GM19452 (cell line): ENCODE measurements at regions not wholly inside any gene's neighbourhood (a gene's known extent, or its start where the extent isn't known, plus 50 kb on each side); places are given as distances from the start of the nearest gene placed in this dataset.
A peak's percentile ranks its signal among the peaks of the same experiment; 100 is the strongest.

Experiments
- ATAC-seq: cut with Tn5 transposase; IDR thresholded peaks from one replicate; pipeline ENCODE4 v1.9.1; 2021; ENCODE audit not compliant: unreplicated experiment

- no peak for ATAC-seq
These were observed 298.8 kb upstream of the CTSO start for GRCh38 chr4:156252358-156252921.

- ATAC-seq, result no peak
These were observed 297.9 kb upstream of the CTSO start for GRCh38 chr4:156251373-156252065.

GRCh38 chr4:156248917-156249316 lies 295.3 kb upstream of the CTSO start:
- no peak for ATAC-seq

- ATAC-seq, result no peak
These were observed 293.8 kb upstream of the CTSO start for GRCh38 chr4:156247470-156247869.

- ATAC-seq, result no peak
These were observed 289.3 kb upstream of the CTSO start for GRCh38 chr4:156243015-156243414.

GRCh38 chr4:156242390-156242789 lies 288.7 kb upstream of the CTSO start:
- ATAC-seq, result no peak

- ATAC-seq, result no peak
These were observed 288.2 kb upstream of the CTSO start for GRCh38 chr4:156241896-156242295.

GRCh38 chr4:156238171-156238570 lies 284.5 kb upstream of the CTSO start:
- ATAC-seq, result no peak

GRCh38 chr4:156237231-156237630 lies 283.6 kb upstream of the CTSO start:
- no peak for ATAC-seq

- ATAC-seq, result no peak
These were observed 276.5 kb upstream of the CTSO start for GRCh38 chr4:156230176-156230575.

GRCh38 chr4:156228676-156229075 lies 275.0 kb upstream of the CTSO start:
- ATAC-seq, result no peak

- no peak for ATAC-seq
These were observed 273.7 kb upstream of the CTSO start for GRCh38 chr4:156227321-156227720.

GRCh38 chr4:156223985-156224384 lies 270.3 kb upstream of the CTSO start:
- no peak for ATAC-seq

- no peak for ATAC-seq
These were observed 263.6 kb upstream of the CTSO start for GRCh38 chr4:156217236-156217635.

- ATAC-seq, result peak; percentile 89
These were observed 247.4 kb upstream of the CTSO start for GRCh38 chr4:156201050-156201449.

GRCh38 chr4:156198511-156198910 lies 244.8 kb upstream of the CTSO start:
- no peak for ATAC-seq

- ATAC-seq, result no peak
These were observed 243.6 kb upstream of the CTSO start for GRCh38 chr4:156197216-156197615.

- no peak for ATAC-seq
These were observed 243.1 kb upstream of the CTSO start for GRCh38 chr4:156196722-156197121.

- ATAC-seq, result peak; percentile 76
These were observed 242.2 kb upstream of the CTSO start for GRCh38 chr4:156195914-156196313.

GRCh38 chr4:156194896-156195295 lies 241.2 kb upstream of the CTSO start:
- no peak for ATAC-seq

- no peak for ATAC-seq
These were observed 240.1 kb upstream of the CTSO start for GRCh38 chr4:156193800-156194199.

- no peak for ATAC-seq
These were observed 239.4 kb upstream of the CTSO start for GRCh38 chr4:156193106-156193505.

GRCh38 chr4:156192033-156192432 lies 238.4 kb upstream of the CTSO start:
- ATAC-seq, result no peak
